WI38 (cell line): ENCODE measurements at regions not wholly inside any gene's neighbourhood (a gene's known extent, or its start where the extent isn't known, plus 50 kb on each side); places are given as distances from the start of the nearest gene placed in this dataset.

Experiments used
- H3K4me3 ChIP-seq: 2 replicates; pipeline ENCODE4 v1.5.1; 2011; ENCODE audit warnings: low read depth, mild to moderate bottlenecking, control low read depth, low read length
- TF ChIP-seq, protein P1 (sequence below): IDR thresholded peaks from 2 replicates; pipeline ENCODE4 v1.5.1; 2012; ENCODE audit warnings: low read depth, mild to moderate bottlenecking, control low read depth, low read length

DNA sequence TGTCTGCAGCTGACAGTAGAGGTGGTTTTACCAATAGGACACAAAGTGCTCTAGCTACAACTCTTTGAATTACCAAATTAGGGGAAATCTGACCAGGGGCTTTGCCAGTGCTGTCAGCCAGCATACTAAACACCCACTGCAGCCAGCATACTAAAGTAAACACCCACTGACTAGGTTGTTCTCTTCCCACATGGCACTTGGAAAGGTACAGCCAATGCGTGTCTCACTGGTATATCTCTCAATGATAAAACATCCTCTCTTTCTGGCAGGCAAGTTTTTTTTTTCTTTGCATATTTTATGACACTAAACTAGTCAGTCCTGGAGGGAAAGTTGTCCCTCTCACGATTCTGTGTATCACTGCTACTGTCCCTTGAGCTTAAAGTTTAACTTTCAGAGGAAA lies 216.1 kb downstream of the TLE1 start:
- TF ChIP-seq, protein P1, sequence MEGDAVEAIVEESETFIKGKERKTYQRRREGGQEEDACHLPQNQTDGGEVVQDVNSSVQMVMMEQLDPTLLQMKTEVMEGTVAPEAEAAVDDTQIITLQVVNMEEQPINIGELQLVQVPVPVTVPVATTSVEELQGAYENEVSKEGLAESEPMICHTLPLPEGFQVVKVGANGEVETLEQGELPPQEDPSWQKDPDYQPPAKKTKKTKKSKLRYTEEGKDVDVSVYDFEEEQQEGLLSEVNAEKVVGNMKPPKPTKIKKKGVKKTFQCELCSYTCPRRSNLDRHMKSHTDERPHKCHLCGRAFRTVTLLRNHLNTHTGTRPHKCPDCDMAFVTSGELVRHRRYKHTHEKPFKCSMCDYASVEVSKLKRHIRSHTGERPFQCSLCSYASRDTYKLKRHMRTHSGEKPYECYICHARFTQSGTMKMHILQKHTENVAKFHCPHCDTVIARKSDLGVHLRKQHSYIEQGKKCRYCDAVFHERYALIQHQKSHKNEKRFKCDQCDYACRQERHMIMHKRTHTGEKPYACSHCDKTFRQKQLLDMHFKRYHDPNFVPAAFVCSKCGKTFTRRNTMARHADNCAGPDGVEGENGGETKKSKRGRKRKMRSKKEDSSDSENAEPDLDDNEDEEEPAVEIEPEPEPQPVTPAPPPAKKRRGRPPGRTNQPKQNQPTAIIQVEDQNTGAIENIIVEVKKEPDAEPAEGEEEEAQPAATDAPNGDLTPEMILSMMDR, result no peak
- H3K4me3 ChIP-seq, result no peak overlapping the region

GRCh38 chr9:81472701-81473100 lies 216.6 kb downstream of the TLE1 start:
- H3K4me3 ChIP-seq, result no peak overlapping the region

GRCh38 chr9:81470864-81471263 lies 218.5 kb downstream of the TLE1 start:
- TF ChIP-seq, protein P1, result no peak
- H3K4me3 ChIP-seq, result no peak overlapping the region

More at GRCh38 chr9:81472701-81473100, 216.6 kb downstream of the TLE1 start:
- TF ChIP-seq, protein P1, result no peak

DNA sequence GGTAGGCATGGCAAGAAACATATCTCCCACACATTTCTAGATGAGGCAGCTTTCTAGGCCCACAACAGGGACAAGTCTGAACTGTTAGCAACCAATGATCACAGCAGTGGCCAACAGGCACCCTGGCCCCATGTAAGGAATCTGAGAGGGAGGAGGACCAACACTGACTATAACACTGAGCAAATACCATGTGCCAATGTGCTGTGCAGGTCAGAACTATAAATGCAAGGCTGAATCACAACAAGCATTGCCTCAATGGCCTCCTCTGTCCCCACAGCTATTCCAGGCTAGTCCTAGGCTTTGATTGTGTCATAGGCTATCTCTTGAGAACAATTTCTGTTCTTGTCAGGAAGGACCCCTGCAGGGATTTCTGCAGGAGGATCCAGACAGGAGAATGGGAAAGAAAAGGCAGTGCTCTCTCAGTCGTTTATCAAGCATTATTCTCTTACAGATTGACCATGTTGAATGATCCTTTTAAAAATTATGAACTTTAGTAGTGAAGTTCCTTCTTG lies 221.2 kb downstream of the TLE1 start:
- no peak overlapping the region for H3K4me3 ChIP-seq
- TF ChIP-seq, protein P1, result no peak

- TF ChIP-seq, protein P1, result no peak
- no peak overlapping the region for H3K4me3 ChIP-seq
These were observed 222.4 kb downstream of the TLE1 start for GRCh38 chr9:81466981-81467380.

GRCh38 chr9:81465468-81466011 lies 223.8 kb downstream of the TLE1 start:
- TF ChIP-seq, protein P1, result no peak

GRCh38 chr9:81462801-81463200 lies 226.5 kb downstream of the TLE1 start:
- H3K4me3 ChIP-seq, result no peak overlapping the region
- TF ChIP-seq, protein P1, result no peak

More at GRCh38 chr9:81465468-81466011, 223.8 kb downstream of the TLE1 start:
- H3K4me3 ChIP-seq, result no peak overlapping the region
